NB4 (cell line): ENCODE measurements at regions not wholly inside any gene's neighbourhood (a gene's known extent, or its start where the extent isn't known, plus 50 kb on each side); places are given as distances from the start of the nearest gene placed in this dataset.

ENCODE experiments used
- DNase-seq: peaks from one replicate; pipeline ENCODE4 v3.0.0; 2010; ENCODE audit warnings: low read depth
- H3K4me3 ChIP-seq: one replicate; pipeline ENCODE4 v1.5.1; 2011; ENCODE audit warnings: mild to moderate bottlenecking, low read depth, low read length, moderate library complexity
- CTCF ChIP-seq: IDR thresholded peaks from one replicate; pipeline ENCODE4 v1.5.1; 2012; ENCODE audit warnings: low read depth, low read length
- MAX ChIP-seq: IDR thresholded peaks from 2 replicates; pipeline ENCODE4 v1.6.1; 2011; ENCODE audit warnings: low read depth, low read length
- MYC ChIP-seq: IDR thresholded peaks from 2 replicates; pipeline ENCODE4 v1.6.1; 2011; ENCODE audit warnings: low read depth, low read length
- POLR2A ChIP-seq: IDR thresholded peaks from 2 replicates; pipeline ENCODE4 v1.6.1; 2011; ENCODE audit warnings: mild to moderate bottlenecking; ENCODE audit not compliant: insufficient read length; ENCODE audit errors: extremely low read depth

- TF ChIP-seq MAX = no peak
- TF ChIP-seq CTCF = no peak
- no peak for TF ChIP-seq MYC
- no peak for TF ChIP-seq POLR2A
- DNase-seq = no peak
- H3K4me3 ChIP-seq = no peak overlapping the region
These were observed 749.4 kb downstream of the ARAP2 start for GRCh38 chr4:35494955-35495354.

GRCh38 chr4:35500812-35501211, 743.5 kb downstream of the ARAP2 start:
- H3K4me3 ChIP-seq = no peak overlapping the region
- no peak for DNase-seq
- no peak for TF ChIP-seq MYC
- TF ChIP-seq CTCF = no peak
- TF ChIP-seq MAX = no peak
- no peak for TF ChIP-seq POLR2A

GRCh38 chr4:35503435-35503834, 740.9 kb downstream of the ARAP2 start:
- TF ChIP-seq MAX (no peak), POLR2A (no peak), CTCF (no peak), MYC (no peak)
- no peak for DNase-seq
- H3K4me3 ChIP-seq = no peak overlapping the region

GRCh38 chr4:35506161-35506560, 738.2 kb downstream of the ARAP2 start:
- no peak overlapping the region for H3K4me3 ChIP-seq
- no peak for TF ChIP-seq POLR2A
- TF ChIP-seq MAX = no peak
- TF ChIP-seq CTCF = no peak
- TF ChIP-seq MYC = no peak
- peak; percentile 59 for DNase-seq

GRCh38 chr4:35511851-35512250, 732.5 kb downstream of the ARAP2 start:
- DNase-seq = no peak
- H3K4me3 ChIP-seq = no peak overlapping the region
- TF ChIP-seq POLR2A (no peak), MAX (no peak), CTCF (no peak), MYC (no peak)

- no peak overlapping the region for H3K4me3 ChIP-seq
- no peak for DNase-seq
- TF ChIP-seq CTCF = no peak
- TF ChIP-seq POLR2A = no peak
- TF ChIP-seq MYC = no peak
- no peak for TF ChIP-seq MAX
These were observed 728.2 kb downstream of the ARAP2 start for GRCh38 chr4:35516102-35516501.
